ENCODE measurements at regions not wholly inside any gene's neighbourhood (a gene's known extent, or its start where the extent isn't known, plus 50 kb on each side); places are given as distances from the start of the nearest gene placed in this dataset.

- TF ChIP-seq POLR2A (IDR thresholded peaks at IDR 0.05) (no peak), POLR2AphosphoS5 (IDR thresholded peaks at IDR 0.05) (no peak), CTCF (IDR thresholded peaks at IDR 0.05) (no peak)
These were observed 278.9 kb upstream of the ACTBL2 start for GRCh38 chr5:57761513-57761912.

Measured in breast epithelium (tissue), 3 donors.